ENCODE measurements at regions not wholly inside any gene's neighbourhood (a gene's known extent, or its start where the extent isn't known, plus 50 kb on each side); places are given as distances from the start of the nearest gene placed in this dataset.

DNA sequence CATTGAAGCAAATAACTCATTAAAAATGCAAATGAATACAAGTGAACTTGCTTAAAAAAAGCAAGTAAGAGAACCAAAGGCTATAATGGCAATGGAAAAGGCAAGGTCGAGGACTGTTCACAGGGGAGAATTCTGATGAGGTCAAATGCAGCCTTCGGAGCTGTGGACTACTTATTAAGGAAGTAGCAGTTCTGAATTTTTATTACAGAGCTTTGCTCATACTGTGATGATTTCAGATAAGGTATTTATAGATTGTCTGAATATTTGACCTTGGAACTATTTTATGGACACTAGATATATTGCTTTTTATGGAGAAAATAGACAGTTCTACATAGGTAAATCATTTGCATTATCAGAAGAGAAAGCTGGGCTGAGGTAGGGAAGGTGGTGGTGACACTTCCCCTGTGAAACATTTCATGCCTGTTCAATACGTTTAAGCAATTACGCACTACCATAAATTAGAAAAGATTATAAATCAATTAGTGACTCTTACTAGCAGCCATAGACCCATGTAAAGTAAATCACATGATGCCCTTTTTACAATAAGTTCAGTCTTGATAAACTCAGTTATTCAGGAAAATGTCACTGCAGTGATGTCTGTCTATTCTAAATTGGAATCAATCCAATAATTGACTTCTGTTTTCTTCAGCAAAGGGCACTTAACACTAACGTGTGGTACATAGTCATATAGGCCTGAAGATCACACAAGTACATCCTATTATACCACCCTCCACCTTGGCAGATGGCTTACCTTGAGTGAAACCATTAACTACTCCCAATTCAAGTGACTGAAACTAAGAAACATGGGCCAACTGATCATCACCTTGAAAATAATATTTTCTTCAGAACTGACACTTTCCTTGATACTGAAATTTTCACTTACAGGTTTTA, 260.0 kb downstream of the KLF12 start:
- no peak for DNase-seq (ENCODE audit: extremely low read depth, insufficient read length)
- no peaks in the 10 kb centered on the region for H3K36me3 ChIP-seq (ENCODE audit: control insufficient read depth, insufficient read depth, low read length)
- no peak for TF ChIP-seq CTCF (IDR thresholded peaks at IDR 0.05; ENCODE audit: insufficient read depth, low read length, poor library complexity, severe bottlenecking)
- H3K27me3 ChIP-seq (replicated peaks; ENCODE audit: control insufficient read depth, insufficient read depth, low read length) = no peaks in the 10 kb centered on the region
- H3K4me3 ChIP-seq (replicated peaks; ENCODE audit: low read depth, low read length) = no peak overlapping the region

GRCh38 chr13:73872397-73872796, 261.8 kb downstream of the KLF12 start:
- no peak for DNase-seq (ENCODE audit: extremely low read depth, insufficient read length)
- Histone ChIP-seq H3K27me3 (replicated peaks; ENCODE audit: control insufficient read depth, insufficient read depth, low read length) (no peaks in the 10 kb centered on the region), H3K4me3 (replicated peaks; ENCODE audit: low read depth, low read length) (no peak overlapping the region), H3K36me3 (ENCODE audit: control insufficient read depth, insufficient read depth, low read length) (no peaks in the 10 kb centered on the region)
- TF ChIP-seq CTCF (IDR thresholded peaks at IDR 0.05; ENCODE audit: insufficient read depth, low read length, poor library complexity, severe bottlenecking) = no peak

- H3K27me3 ChIP-seq (replicated peaks; ENCODE audit: control insufficient read depth, insufficient read depth, low read length) = no peaks in the 10 kb centered on the region
- H3K4me3 ChIP-seq (replicated peaks; ENCODE audit: low read depth, low read length) = no peak overlapping the region
- DNase-seq (ENCODE audit: extremely low read depth, insufficient read length) = no peak
- H3K36me3 ChIP-seq (ENCODE audit: control insufficient read depth, insufficient read depth, low read length) = no peaks in the 10 kb centered on the region
- TF ChIP-seq CTCF (IDR thresholded peaks at IDR 0.05; ENCODE audit: insufficient read depth, low read length, poor library complexity, severe bottlenecking) = no peak
These were observed 263.0 kb downstream of the KLF12 start for GRCh38 chr13:73870970-73871935.

- no peak for DNase-seq (ENCODE audit: extremely low read depth, insufficient read length)
- Histone ChIP-seq H3K36me3 (ENCODE audit: control insufficient read depth, insufficient read depth, low read length) (no peaks in the 10 kb centered on the region), H3K27me3 (replicated peaks; ENCODE audit: control insufficient read depth, insufficient read depth, low read length) (no peaks in the 10 kb centered on the region), H3K4me3 (replicated peaks; ENCODE audit: low read depth, low read length) (no peak overlapping the region)
- no peak for TF ChIP-seq CTCF (IDR thresholded peaks at IDR 0.05; ENCODE audit: insufficient read depth, low read length, poor library complexity, severe bottlenecking)
These were observed 264.0 kb downstream of the KLF12 start for GRCh38 chr13:73870036-73870741.

DNA sequence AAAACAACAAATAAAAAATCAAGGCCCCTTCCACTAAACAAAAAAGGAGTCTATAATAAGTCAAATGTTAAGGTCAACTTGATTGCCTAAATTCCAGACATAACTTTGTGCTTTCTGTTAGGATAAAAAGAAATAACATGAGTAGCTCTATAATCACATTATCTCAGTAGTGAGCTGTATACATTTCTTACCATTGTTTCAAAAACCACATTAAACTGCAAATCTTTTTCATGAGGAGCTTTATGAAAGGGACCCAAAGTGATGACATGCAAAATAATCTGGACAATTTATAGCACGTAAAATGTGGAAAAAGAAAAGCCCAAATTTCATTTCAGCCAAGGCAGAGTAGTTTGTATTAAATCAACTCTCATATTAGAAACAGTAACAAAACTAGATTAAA, 269.2 kb downstream of the KLF12 start:
- no peaks in the 10 kb centered on the region for H3K36me3 ChIP-seq (ENCODE audit: control insufficient read depth, insufficient read depth, low read length)
- H3K27me3 ChIP-seq (replicated peaks; ENCODE audit: control insufficient read depth, insufficient read depth, low read length) = no peaks in the 10 kb centered on the region
- no peak for TF ChIP-seq CTCF (IDR thresholded peaks at IDR 0.05; ENCODE audit: insufficient read depth, low read length, poor library complexity, severe bottlenecking)
- DNase-seq (ENCODE audit: extremely low read depth, insufficient read length) = no peak
- no peak overlapping the region for H3K4me3 ChIP-seq (replicated peaks; ENCODE audit: low read depth, low read length)
